H1 (cell line): ENCODE measurements at regions not wholly inside any gene's neighbourhood (a gene's known extent, or its start where the extent isn't known, plus 50 kb on each side); places are given as distances from the start of the nearest gene placed in this dataset.

Experiments
- BRCA1 ChIP-seq: IDR thresholded peaks from 2 replicates; pipeline ENCODE4 v1.6.1; 2012; ENCODE audit warnings: low read depth, low read length, improper control_type of control experiment
- CBX5 ChIP-seq: fragments of 300-800, 300-1000 bp; sonication (generic); IDR thresholded peaks from 2 replicates; pipeline ENCODE4 v1.7.1; 2016; ENCODE audit warnings: antibody characterized with exemption, low read length, low read depth
- GTF2F1 ChIP-seq: IDR thresholded peaks from 2 replicates; pipeline ENCODE4 v1.6.1; 2012; ENCODE audit warnings: low read depth, low read length, improper control_type of control experiment, borderline replicate concordance
- KDM5A ChIP-seq: fragments of 200-600 bp; IDR thresholded peaks from 2 replicates; pipeline ENCODE4 v1.7.1; 2012; ENCODE audit warnings: mild to moderate bottlenecking, low read length, inconsistent platforms, mixed read lengths
- TAF7 ChIP-seq: optimal IDR thresholded peaks from 2 replicates; pipeline ENCODE3; 2011; ENCODE audit warnings: low read depth, mild to moderate bottlenecking, inconsistent platforms, low read length, moderate library complexity, borderline replicate concordance

DNA sequence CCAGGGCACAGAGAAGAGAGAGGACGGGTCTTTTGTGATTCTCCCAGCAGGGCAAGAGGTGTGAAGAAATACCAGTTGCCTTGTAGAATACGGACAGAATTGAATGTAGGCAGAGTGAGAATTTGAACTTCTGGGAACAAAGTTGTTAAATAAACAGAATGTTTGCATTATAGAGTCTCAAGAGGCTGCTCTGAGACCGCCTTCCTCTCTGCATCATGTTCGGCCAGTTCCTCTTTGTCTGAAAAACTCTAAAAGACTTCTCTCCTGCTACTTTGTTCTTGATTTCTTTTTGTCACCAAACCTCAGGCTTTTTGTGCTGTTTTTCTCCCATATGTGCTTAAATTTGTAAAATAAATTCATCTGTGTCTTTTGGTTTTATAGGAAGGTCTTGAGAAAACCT is 256.4 kb downstream of the DLEU7 start (continued):
- TF ChIP-seq BRCA1 (no peak), CBX5 (no peak), TAF7 (no peak), GTF2F1 (no peak), KDM5A (no peak)
